Keratinocyte (primary cell): ENCODE measurements at regions not wholly inside any gene's neighbourhood (a gene's known extent, or its start where the extent isn't known, plus 50 kb on each side); places are given as distances from the start of the nearest gene placed in this dataset.

Source experiments
- DNase-seq: peaks from one replicate; pipeline ENCODE4 v3.0.0-alpha.2; 2011; ENCODE audit warnings: low read depth, missing footprints, low spot score
- FAIRE-seq: peaks from 2 replicates; lab custom pipeline; 2011; peaks lifted over from hg19 to GRCh38; lab: Jason Lieb, UNC
- H2AFZ ChIP-seq: 2 replicates; pipeline ENCODE4 v1.6.0; 2012; ENCODE audit warnings: low read length, control low read depth, inconsistent platforms; ENCODE audit not compliant: control insufficient read depth
- H3K27ac ChIP-seq: 2 replicates; pipeline ENCODE4 v1.5.1; 2011; ENCODE audit warnings: low read length; ENCODE audit not compliant: control insufficient read depth, insufficient read depth
- H3K27me3 ChIP-seq: 3 replicates; pipeline ENCODE4 v1.6.0; 2011; ENCODE audit warnings: low read length; ENCODE audit not compliant: control insufficient read depth, insufficient read depth; ENCODE audit errors: extremely low read depth
- H3K36me3 ChIP-seq, 2 experiments: 2 replicates in 1 of 2; 3 replicates in 1 of 2; pipeline ENCODE4 v1.5.1; 2011; ENCODE audit warnings: low read length in 2 of 2, mild to moderate bottlenecking in 1 of 2; ENCODE audit not compliant: control insufficient read depth in 2 of 2, insufficient read depth in 2 of 2; ENCODE audit errors: extremely low read depth in 1 of 2
- H3K4me1 ChIP-seq: 3 replicates; pipeline ENCODE4 v1.5.1; 2011; ENCODE audit warnings: low read length; ENCODE audit not compliant: control insufficient read depth, insufficient read depth; ENCODE audit errors: extremely low read depth
- H3K4me2 ChIP-seq: 3 replicates; pipeline ENCODE4 v1.6.0; 2011; ENCODE audit warnings: low read depth, low read length; ENCODE audit not compliant: control insufficient read depth, insufficient read depth; ENCODE audit errors: extremely low read depth
- H3K4me3 ChIP-seq, 3 experiments: fragments of 200-600 bp in 1 of 3; sonication (generic) in 1 of 3; 2 replicates in 2 of 3; 3 replicates in 1 of 3; pipeline ENCODE4 v1.5.1; 2011 to 2016; ENCODE audit warnings: low read length in 3 of 3, mild to moderate bottlenecking in 3 of 3, control low read depth in 2 of 3, inconsistent platforms in 1 of 3, low read depth in 1 of 3, mixed read lengths in 1 of 3, mixed run types in 1 of 3, moderate library complexity in 1 of 3; ENCODE audit not compliant: control insufficient read depth in 2 of 3, insufficient read depth in 2 of 3; ENCODE audit errors: extremely low read depth in 1 of 3
- H3K79me2 ChIP-seq: 2 replicates; pipeline ENCODE4 v1.6.0; 2012; ENCODE audit warnings: low read length; ENCODE audit not compliant: control insufficient read depth, insufficient read depth
- H3K9ac ChIP-seq: 3 replicates; pipeline ENCODE4 v1.6.0; 2011; ENCODE audit warnings: low read length; ENCODE audit not compliant: control insufficient read depth, insufficient read depth; ENCODE audit errors: extremely low read depth
- H3K9me1 ChIP-seq: 3 replicates; pipeline ENCODE4 v1.6.0; 2011; ENCODE audit warnings: low read length; ENCODE audit not compliant: control insufficient read depth, insufficient read depth; ENCODE audit errors: extremely low read depth
- H3K9me3 ChIP-seq: 2 replicates; pipeline ENCODE4 v1.5.1; 2012; ENCODE audit warnings: low read depth, low read length; ENCODE audit not compliant: control insufficient read depth
- H4K20me1 ChIP-seq: 3 replicates; pipeline ENCODE4 v1.6.0; 2011; ENCODE audit warnings: low read length; ENCODE audit not compliant: control insufficient read depth, insufficient read depth; ENCODE audit errors: extremely low read depth
- EZH2 ChIP-seq: IDR thresholded peaks from one replicate; pipeline ENCODE4 v1.6.1; 2012; ENCODE audit warnings: inconsistent platforms, mild to moderate bottlenecking, low read length, moderate library complexity
- dilution Hi-C: fragments of 300-500 bp; cut with MboI; formaldehyde crosslinking; loops from one replicate; pipeline ENCODE4 v1.7.0; 2020; ENCODE audit warnings: low sequenced_read_pairs; ENCODE audit not compliant: extremely low pct_ligation_motif_present
- TF ChIP-seq, protein P1 (sequence below), 3 experiments: IDR thresholded peaks in 1 of 3; conservative IDR thresholded peaks in 1 of 3; optimal IDR thresholded peaks in 1 of 3; 2 replicates in 2 of 3; 3 replicates in 1 of 3; pipeline versions ENCODE3 to v1.5.1; 2011; ENCODE audit warnings: low read length in 3 of 3, mild to moderate bottlenecking in 3 of 3, moderate library complexity in 2 of 3, control low read depth in 1 of 3, inconsistent platforms in 1 of 3; ENCODE audit not compliant: insufficient read depth in 2 of 3; ENCODE audit errors: extremely low read depth in 1 of 3

- Histone ChIP-seq H3K9me3 (no peaks in the 10 kb centered on the region), H3K4me1 (no peaks in the 10 kb centered on the region), H3K9me1 (no peaks in the 10 kb centered on the region), H3K27ac (no peak overlapping the region), H2AFZ (no peak overlapping the region), H3K9ac (no peak overlapping the region), H3K4me2 (no peak overlapping the region), H3K27me3 (no peaks in the 10 kb centered on the region), H3K79me2 (no peaks in the 10 kb centered on the region), H3K36me3 (no peaks in the 10 kb centered on the region), H4K20me1 (no peaks in the 10 kb centered on the region), H3K4me3 (no peak overlapping the region)
- no peak for TF ChIP-seq EZH2
- TF ChIP-seq, protein P1, sequence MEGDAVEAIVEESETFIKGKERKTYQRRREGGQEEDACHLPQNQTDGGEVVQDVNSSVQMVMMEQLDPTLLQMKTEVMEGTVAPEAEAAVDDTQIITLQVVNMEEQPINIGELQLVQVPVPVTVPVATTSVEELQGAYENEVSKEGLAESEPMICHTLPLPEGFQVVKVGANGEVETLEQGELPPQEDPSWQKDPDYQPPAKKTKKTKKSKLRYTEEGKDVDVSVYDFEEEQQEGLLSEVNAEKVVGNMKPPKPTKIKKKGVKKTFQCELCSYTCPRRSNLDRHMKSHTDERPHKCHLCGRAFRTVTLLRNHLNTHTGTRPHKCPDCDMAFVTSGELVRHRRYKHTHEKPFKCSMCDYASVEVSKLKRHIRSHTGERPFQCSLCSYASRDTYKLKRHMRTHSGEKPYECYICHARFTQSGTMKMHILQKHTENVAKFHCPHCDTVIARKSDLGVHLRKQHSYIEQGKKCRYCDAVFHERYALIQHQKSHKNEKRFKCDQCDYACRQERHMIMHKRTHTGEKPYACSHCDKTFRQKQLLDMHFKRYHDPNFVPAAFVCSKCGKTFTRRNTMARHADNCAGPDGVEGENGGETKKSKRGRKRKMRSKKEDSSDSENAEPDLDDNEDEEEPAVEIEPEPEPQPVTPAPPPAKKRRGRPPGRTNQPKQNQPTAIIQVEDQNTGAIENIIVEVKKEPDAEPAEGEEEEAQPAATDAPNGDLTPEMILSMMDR (optimal IDR thresholded peaks at IDR 0.05 in 1 of 3, IDR thresholded peaks at IDR 0.05 in 1 of 3, conservative IDR thresholded peaks at IDR 0.05 in 1 of 3; ENCODE audit: extremely low read depth in 1 of 3, insufficient read depth in 2 of 3, low read length in 3 of 3) = no peak
- no peak for DNase-seq
- no peak for FAIRE-seq
- dilution Hi-C loops = no loop called here
Observed at GRCh38 chr14:82510007-82510406, 976.4 kb upstream of the SEL1L start.

DNA sequence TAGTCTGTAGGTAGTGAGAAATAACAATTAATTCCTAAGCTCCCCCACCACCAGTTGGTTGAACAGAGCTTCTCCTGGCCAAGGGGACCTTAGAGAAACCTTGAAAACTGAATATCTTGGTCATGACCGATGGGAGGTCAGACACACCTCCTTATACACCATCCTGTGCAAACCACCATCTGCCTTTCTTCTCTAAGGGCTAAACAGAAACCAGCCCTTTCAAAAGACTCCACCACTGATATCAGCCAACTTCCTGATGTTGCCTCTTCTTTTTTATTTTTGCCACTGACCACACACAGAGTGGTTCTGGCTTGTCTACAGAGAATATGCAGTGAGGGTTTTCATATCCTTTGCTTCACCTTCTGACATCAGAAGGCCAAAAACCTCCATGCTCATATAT is 977.7 kb upstream of the SEL1L start:
- Histone ChIP-seq H3K9me3 (no peaks in the 10 kb centered on the region), H3K4me1 (no peaks in the 10 kb centered on the region), H3K27ac (no peak overlapping the region), H2AFZ (no peak overlapping the region), H3K9ac (no peak overlapping the region), H3K4me2 (no peak overlapping the region), H3K4me3 (no peak overlapping the region), H3K27me3 (no peaks in the 10 kb centered on the region), H3K79me2 (no peaks in the 10 kb centered on the region), H4K20me1 (no peaks in the 10 kb centered on the region), H3K36me3 (no peaks in the 10 kb centered on the region), H3K9me1 (no peaks in the 10 kb centered on the region)
- DNase-seq (no peak), FAIRE-seq (no peak)
- dilution Hi-C loops = no loop called here
- no peak for TF ChIP-seq EZH2
- TF ChIP-seq, protein P1 (optimal IDR thresholded peaks at IDR 0.05 in 1 of 3, IDR thresholded peaks at IDR 0.05 in 1 of 3, conservative IDR thresholded peaks at IDR 0.05 in 1 of 3; ENCODE audit: extremely low read depth in 1 of 3, insufficient read depth in 2 of 3, low read length in 3 of 3) = no peak
